GM21515 (cell line): ENCODE measurements at regions not wholly inside any gene's neighbourhood (a gene's known extent, or its start where the extent isn't known, plus 50 kb on each side); places are given as distances from the start of the nearest gene placed in this dataset.
A peak's percentile ranks its signal among the peaks of the same experiment; 100 is the strongest.

Source experiments
- ATAC-seq: cut with Tn5 transposase; IDR thresholded peaks from one replicate; pipeline ENCODE4 v1.9.1; 2021; ENCODE audit not compliant: unreplicated experiment

DNA sequence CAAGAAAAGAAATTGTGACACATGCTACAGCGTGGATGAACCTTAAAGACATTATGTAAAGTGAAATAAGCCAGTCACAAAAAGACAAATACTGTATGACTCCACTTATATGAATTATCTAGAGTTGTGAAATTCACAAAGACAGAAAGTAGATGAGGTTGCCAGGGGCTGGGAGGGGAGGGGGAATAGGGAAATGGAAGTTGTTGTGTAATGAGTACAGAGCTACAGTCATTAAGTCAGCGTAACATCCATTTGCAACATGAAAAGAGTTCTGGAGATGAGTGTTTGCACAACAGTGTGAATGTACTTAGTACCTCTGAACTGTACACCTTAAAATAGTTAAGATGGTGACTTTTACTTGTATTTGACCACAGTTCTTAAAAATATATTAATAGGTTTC lies 112.1 kb upstream of the CDK1 start:
- no peak for ATAC-seq

DNA sequence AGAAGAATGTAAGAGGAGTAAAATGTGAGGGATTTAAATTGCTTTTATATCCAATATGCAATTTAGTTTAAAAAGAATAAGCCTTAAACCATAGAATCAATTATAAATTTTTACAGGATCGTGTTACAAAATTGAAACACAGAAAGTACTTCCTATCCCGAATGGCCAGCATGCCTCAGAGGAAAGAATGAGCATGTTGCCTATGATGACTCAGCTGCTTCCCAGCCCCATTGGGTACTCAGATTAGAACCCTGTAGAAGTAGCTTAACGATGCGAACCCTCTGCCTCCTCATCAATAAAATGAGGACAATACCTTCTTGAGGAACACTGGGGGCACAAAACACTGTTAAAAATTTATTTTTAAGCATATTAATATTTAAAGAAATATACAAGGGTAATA lies 113.4 kb upstream of the CDK1 start:
- no peak for ATAC-seq

DNA sequence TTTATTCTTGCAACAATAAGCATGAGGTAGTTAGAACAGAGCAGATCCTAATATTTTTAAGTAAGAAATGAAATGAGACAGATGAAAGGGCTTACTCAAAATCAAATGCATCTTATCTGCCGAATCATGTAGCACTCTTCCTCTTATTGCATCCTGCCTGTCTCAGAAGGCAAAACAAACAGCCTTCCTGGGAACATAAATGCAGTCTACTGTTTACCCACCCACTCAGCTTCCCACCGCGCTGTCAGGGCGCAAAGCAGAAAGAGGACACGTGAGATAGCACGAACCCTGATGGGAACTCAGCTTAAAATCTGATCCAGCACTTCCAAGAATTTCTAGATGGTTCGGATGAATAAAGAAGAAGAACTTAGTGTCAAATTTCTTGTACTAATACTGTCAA lies 114.4 kb upstream of the CDK1 start:
- ATAC-seq: no peak

DNA sequence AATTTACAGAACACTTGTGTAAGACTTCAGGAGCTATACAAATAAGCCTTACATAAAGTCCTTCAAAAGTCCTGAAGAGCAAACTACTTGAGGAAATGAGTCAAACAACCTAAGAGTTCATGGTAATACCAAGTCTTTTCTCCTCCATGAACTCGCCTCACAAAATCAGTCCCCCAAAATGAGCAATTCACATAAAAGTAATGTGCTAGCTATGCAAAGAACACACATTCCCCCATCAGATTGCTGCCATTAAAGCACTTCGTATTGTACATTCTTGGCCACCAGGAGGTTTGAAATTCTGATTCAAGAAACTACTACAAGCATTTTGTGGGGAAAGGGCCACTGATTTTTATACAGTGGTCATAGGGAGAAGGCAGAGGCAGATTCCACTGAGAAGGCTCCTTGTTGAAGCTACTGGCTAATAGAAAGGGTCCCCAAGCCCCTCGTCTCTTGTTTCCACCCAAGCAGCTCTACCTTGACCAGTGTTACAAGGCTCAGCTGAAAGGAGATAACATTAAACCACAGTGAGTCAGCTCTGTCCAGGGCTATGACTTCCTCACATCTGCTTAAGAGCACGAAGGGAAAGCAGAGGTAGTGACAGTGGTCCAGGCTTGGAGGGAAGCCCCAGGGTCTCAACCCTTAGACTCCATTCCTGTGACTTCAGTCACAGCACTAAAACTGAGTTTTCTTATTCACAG lies 115.2 kb upstream of the CDK1 start:
- no peak for ATAC-seq

DNA sequence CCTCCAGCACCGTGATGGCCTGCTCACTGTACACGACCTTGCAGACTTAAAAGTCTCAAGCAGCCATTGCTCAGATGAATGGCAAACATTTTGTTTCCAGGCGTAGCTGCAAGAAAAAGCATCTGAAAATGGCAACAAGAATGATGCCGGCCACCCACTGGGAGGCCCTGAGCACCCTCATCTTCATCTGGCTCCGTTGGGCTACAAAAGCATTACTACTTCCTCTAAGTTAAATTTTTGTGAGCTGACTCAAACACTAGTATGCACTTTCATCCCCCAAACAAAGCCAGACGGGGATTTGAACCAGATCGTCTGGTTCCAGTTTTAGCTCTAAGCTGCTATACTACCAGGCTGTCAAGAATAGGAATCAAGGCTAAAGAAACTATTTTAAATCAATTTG lies 116.6 kb upstream of the CDK1 start:
- ATAC-seq: no peak

DNA sequence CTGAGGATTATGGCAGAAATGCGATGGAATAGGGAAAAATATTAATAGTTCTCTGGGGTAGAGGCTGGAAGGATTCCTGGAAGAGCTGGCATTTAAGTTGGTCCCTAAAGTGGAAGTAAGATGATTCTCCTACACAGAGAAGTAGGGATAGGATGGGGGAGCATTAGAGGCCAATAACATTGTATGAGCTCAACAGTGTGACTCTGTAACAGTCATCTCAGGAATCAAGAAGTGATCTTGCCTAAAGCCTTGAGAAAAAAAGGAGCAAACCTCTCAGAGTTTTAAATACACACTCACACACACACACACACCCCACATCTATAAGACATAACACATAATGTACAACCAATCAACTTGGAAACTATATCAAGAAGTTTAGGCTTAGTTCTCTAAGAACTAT lies 117.7 kb upstream of the CDK1 start:
- no peak for ATAC-seq

DNA sequence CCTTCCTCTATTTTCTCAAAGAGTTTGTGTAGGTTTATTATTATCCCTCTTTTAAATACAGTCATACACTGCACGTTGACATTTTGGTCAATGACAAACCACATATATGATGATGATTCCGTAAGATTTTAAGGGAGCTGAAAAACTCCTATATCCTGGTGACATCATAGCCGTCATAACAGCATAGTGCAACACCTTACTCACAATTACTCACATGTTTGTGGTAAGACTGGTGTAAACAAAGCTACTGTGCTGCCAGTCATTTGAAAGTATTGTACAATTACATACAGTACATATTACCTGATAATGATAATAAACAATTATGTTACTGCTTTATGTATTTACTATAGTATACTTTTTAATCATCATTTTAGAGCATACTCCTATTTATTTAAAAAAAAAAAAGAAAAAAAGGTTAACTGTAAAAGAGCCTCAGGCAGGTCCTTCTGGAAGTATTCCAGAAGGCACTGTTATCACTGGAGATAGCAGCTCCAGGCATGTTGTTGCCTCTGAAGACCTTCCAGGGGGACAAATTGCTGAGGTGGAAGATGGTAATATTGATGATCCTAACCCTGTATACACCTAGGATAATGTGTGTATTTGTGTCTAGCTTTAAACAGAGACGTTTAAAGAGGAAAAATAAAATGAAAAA lies 123.3 kb upstream of the CDK1 start:
- no peak for ATAC-seq

DNA sequence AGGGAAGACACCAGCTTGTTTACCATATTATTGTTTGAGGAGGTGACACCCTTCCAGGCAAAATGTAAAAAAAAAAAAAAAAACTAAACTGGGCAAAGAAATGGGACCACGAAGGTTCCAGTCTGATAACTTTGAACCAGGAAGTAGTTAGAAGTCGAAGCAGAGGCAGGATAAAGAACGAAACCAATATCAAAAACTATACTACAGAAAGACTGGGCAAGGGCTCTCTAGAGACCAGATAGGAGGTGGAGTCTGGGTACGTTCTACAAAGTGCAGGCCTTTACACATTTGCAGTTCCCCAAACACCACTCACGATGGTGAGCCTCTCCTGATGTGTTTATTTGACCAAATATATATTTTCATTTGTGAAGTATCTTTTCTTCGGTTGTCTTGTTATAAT lies 125.7 kb upstream of the CDK1 start:
- ATAC-seq: peak; percentile 70

DNA sequence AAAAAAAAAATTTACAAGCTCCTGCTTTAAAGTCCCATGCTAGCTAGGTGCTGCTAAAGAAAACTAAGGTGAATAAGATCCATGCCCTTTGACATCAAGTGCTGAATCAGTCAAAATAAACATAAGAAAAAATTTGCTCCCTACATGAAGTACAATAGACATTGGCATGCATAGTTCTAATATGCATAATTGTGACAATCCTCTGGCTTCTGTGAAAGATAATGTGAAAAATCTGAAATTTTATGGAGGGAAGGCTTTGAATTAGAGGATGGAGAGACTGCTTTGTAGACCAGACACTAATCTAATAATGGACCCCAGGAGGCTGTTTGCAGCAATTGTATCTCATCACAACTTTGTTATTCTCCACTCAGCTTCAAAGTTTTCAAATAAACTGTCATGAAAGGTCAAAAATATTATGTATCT lies 127.9 kb upstream of the CDK1 start:
- no peak for ATAC-seq

DNA sequence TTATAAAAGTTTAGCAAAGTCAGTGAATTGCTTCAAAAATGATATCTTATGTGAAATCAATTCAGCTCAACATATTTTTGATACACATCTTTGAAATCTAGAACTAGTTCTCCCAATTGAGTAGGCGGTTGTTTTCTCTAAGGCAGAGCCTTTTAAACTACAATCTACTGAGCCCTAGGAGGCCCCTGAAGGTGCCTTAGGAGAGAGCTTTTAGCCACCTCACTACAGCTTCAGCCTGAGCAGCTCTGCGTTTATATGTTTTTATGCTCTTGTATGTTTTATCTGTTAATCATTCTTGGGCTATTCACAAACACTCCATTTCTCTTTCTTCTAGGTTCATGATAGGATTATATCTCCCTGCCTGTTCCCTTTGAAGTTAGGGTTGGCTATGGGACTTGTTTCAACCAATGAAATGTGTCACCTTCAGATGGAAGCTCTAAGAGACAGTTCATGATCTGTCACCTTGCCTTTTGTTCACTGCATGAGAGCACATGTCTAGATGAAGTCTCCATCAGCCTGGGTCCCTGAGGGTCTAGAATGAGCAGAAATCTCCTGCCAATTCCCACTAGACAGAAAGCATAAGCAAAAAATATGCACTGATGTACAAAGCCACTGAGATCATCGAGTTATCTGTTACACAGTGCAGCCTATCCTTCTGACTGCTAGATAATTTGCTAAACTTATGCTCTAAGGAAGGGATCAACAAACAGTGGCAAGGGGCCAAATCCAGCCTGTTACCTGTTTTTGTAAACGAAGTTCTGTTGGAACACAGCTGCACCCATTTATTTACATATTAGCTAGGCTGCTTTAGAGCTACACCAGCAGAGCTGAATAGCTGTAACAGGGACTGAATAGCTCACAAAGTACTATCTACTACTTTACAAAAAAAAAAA lies 128.5 kb upstream of the CDK1 start:
- no peak for ATAC-seq

DNA sequence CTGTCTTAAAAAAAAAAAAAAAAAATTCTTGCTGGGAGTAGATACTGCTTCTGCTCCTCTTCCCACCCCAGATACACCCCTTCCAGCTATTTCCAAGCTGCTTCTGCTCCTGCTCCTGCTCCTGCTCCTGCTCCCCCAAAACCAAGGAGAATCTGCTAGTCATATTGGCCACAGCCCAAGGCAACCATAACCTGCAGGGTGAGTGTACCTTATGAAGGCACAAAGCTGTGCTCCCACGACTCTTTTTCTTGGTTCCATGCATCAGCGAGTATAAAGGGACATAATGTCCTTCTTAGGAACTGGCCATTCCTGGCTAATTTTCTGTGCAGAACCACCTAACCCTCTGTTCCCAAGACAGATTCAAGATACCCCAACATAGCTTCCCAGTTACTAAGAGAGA lies 129.5 kb upstream of the CDK1 start:
- no peak for ATAC-seq

DNA sequence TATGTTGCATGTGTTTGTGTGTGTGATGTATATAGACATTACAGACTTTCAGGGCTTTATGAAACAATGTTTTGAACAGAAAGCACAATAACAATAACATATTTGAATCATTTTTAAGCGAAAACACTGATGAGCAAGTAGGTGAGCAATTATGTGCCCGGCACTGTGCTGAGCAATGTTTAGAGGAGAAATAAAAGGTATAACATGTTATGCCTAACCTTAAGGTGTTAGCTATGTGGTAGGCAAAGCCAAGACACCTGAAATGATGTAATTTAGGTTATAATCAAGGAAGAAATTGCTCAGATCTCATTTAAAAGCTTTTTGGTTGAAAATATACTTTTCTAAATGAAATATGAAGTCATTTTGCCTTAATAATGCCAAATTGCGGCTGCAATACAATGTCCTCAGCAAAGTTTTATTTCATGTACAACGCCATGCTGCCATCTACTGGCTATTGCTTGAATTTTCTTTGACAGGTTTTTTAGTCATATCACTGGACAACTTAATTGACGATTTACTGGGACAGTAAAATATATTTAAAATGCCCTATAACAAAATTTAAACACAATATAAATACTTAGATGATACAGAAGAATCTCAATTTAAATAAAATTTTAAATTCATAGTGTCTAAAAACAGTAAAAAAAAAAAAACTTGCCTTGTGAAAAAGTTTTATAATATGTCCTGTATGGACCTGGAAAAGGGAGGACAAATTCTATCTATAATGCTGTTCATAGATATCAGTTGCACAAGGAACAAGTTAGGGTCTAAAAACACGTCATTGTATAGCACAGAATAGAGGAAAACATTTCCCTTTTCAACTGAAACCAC lies 131.1 kb upstream of the CDK1 start:
- peak; percentile 64 for ATAC-seq

DNA sequence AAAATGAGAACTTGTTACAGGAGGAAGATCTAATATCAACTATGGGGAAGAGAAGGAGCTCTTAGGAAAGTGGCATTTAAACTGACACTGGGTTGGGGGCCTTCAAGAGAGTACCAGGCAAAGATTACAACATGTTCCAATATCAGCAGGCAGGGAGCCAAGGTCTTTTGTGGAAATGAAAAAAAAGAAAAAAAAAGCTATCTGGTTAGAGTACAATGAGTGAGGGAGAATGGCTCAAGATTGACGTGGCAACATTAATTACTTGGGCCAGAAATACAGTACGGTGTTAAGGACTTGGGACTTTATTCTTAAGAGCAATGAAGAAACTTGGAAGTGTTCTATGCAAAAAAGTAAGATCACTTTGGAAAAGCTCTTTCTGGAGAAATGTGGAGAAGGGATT lies 132.3 kb upstream of the CDK1 start:
- ATAC-seq: no peak

DNA sequence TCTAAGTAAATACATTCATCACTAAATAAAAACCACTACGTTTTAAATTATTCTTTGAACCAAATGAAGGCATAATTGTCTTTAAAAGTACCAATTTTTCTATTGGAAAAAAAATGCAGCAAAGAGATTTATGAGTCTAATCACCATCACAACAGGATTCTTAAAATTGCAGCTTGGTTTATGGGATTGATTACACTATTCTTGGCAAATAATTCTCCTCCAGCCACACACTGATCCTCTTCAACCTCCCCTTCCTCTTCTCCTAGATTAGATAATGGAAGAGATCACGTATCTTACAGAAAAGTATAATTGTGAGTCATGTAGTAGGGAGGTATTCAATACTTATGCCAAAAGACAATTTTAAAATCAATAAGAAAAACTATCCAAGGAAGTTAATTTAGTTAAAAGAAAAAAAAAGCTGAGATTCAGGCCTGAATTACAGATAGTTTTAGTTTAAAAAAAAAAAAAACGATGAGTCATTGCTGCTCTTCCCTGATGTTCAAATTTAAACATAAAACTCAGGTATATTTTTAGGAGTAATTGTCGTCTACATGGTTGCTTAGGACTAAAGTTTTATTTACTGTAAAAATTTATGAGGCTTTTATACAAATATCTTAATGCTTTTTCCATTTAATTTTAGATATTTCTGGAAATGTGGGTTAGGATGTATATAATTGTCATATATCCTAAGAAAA lies 133.7 kb upstream of the CDK1 start:
- no peak for ATAC-seq

DNA sequence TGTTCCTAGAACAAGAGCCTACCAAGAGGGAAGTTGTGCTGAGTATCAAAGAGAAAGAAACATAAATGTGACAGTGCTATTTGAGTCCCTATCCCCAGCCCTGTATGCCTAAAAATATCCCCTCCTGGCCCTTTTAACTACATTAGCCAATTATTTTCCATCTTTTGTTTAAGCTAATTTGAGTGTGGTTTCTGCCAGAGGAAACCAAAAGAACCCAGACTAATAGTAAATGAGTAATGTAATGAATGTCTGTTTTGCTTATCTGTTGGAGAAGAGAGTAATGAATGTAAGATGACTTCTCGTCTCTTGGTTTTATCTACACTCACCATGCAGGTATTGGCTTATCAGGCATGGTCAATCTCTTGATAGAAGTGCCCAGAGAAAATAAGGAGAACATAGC lies 134.4 kb upstream of the CDK1 start:
- no peak for ATAC-seq

DNA sequence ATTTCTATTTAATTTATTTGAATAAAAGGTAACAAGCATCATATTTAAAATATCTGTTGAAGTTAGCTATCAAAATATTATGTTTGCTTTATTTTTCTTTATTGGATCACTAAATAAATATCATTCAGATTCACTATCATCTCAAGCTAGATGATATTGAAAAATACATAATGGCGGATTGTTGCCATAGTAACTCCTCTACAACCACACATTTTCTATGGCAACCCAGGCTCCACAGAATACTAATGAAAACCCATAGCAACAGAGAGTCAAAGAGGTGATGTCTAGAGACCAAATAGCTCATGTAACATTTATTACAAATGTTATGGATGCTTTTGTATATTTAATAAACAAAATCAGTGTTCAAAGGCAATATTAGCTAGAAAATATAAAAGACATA lies 148.9 kb upstream of the CDK1 start:
- ATAC-seq: no peak

DNA sequence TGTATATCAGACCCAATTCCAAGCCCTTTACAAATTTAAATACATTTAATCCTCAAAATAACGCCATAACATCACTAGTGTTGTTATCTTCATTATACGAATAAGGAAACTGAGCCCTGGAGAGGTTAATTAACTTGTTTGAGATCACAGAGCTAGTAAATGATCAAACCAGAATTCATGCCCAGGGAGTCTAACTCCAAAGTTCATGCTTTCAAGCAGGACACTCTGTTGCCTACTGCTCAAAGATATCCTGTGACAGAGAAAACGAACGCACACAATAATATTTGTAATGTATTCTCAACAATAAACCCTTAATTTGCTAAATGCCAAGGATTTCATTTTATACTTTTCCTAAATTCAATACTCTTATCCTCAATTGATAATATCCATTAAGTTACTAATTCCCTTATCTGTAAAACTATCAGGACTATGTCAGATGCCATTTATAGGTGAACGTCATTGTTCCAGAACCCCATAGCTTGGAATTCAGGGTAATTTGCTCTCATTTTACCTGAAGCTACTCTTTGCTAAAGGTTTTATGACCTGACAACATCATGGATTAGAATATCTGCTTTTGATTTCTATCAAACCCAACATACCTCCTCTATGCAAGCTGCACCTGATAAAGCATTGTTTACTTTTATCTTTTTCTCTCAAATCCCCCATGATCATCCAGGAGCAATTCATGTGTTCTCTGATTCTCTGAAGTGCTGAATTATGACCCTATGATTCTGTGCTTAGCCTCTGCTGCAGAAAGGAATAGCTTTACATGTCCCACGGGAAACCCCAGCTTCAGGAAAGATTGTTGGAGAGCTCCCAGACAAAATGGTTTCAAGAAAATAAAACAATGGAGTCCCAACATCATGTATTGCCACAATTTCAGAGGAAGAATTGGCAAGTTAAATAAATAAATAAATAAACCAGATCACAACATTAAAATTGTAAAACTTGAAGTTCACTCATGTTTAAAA lies 150.2 kb upstream of the CDK1 start:
- no peak for ATAC-seq

DNA sequence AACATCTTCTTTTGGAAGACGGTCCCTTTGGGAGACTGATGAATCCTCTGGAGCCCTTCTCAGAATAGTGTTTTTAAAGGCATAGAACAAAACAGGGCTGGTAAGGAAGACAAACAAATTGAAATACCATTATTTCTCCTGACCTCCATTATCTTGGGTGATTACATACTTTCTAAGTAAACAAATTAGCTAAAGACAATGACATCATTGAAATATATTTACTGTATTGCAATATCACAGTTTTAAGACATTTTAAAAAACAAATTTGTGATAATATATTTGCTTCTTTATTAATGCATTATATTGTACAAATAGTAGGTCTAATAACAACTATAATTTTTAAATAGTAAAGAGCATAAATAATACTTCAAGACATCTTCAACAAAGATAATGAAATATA lies 152.2 kb upstream of the CDK1 start:
- ATAC-seq: no peak

DNA sequence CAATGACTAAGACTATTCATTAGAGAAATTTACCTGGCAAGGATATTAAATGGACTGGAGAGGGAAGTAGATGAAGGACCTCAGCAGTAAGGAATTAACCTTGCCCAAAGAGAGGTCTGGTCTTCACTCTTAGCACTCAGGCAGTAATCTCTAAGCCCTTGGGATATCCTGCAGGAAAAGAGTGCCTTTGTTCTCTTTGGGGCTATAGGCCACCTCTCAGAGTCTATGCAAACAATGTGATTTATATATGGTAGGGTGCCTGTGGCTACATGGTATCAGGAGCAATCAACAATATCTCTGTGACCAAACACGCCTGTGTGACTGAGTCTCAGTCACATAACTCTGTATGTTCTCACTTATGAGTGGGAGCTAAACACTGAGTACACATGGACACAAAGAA lies 154.7 kb upstream of the CDK1 start:
- no peak for ATAC-seq
